IMR-90 (cell line): ENCODE measurements at regions not wholly inside any gene's neighbourhood (a gene's known extent, or its start where the extent isn't known, plus 50 kb on each side); places are given as distances from the start of the nearest gene placed in this dataset.

ENCODE experiments used
- ATAC-seq: fragments of 200-7000 bp; cut with Tn5 transposase; 2 replicates; pipeline ENCODE4 v1.9.1; 2020; ENCODE audit warnings: low read depth, mild to moderate bottlenecking, moderate library complexity
- BruUV-seq: library from RNA; stranded (reverse); fragments of 400-500 nt; replicated peaks from 2 replicates; lab custom pipeline; 2021; lab: Mats Ljungman, UMichigan
- CTCF ChIA-PET: fragments of 300-600 bp; formaldehyde crosslinking; extraction: SDS; loops from one replicate; lab custom pipeline; 2021; ENCODE audit warnings: antibody characterized with exemption; lab: Yijun Ruan, JAX
- POLR2A ChIA-PET: fragments of 300-600 bp; sonication (Branson Sonifier 250); formaldehyde crosslinking; loops from one replicate; lab custom pipeline; 2022; ENCODE audit warnings: antibody characterized with exemption; ENCODE audit not compliant: unreplicated experiment; lab: Charles Lee
- DNase-seq: peaks from one replicate; pipeline ENCODE4 v3.0.0; 2013
- H2AFZ ChIP-seq: replicated peaks from 2 replicates; pipeline ENCODE3; 2013; ENCODE audit warnings: low read length, mild to moderate bottlenecking; ENCODE audit not compliant: poor library complexity
- H2AK5ac ChIP-seq: 2 replicates; pipeline ENCODE4 v1.6.1; 2013; ENCODE audit warnings: low read depth, low read length, inconsistent platforms
- H2AK9ac ChIP-seq: replicated peaks from 2 replicates; pipeline ENCODE3; 2013; ENCODE audit warnings: mild to moderate bottlenecking, low read depth, low read length, moderate library complexity; ENCODE audit not compliant: poor library complexity
- H2BK120ac ChIP-seq: 2 replicates; pipeline ENCODE4 v1.6.1; 2013; ENCODE audit warnings: low read depth, low read length, inconsistent platforms
- H2BK15ac ChIP-seq: 3 replicates; pipeline ENCODE4 v1.6.1; 2013; ENCODE audit warnings: low read depth, low read length, inconsistent platforms
- H2BK20ac ChIP-seq: 2 replicates; pipeline ENCODE4 v1.6.1; 2013; ENCODE audit warnings: low read depth, mild to moderate bottlenecking, inconsistent platforms, low read length, moderate library complexity
- H2BK5ac ChIP-seq: 2 replicates; pipeline ENCODE4 v1.6.1; 2013; ENCODE audit warnings: mild to moderate bottlenecking, low read depth, low read length, inconsistent platforms; ENCODE audit not compliant: poor library complexity, severe bottlenecking
- H3K14ac ChIP-seq: replicated peaks from 2 replicates; pipeline ENCODE4 v1.6.1; 2013; ENCODE audit warnings: low read depth, low read length, inconsistent platforms
- H3K18ac ChIP-seq: 2 replicates; pipeline ENCODE4 v1.6.1; 2013; ENCODE audit warnings: low read depth, low read length, control low read depth
- H3K23ac ChIP-seq: 2 replicates; pipeline ENCODE4 v1.6.1; 2013; ENCODE audit warnings: low read depth, low read length, inconsistent platforms
- H3K27ac ChIP-seq: 2 replicates; pipeline ENCODE4 v1.5.1; 2013; ENCODE audit warnings: mild to moderate bottlenecking, control low read depth, low read length; ENCODE audit not compliant: insufficient read depth
- H3K27me3 ChIP-seq: 2 replicates; pipeline ENCODE4 v1.6.1; 2013; ENCODE audit warnings: low read length; ENCODE audit not compliant: control insufficient read depth, insufficient read depth
- H3K36me3 ChIP-seq: 2 replicates; pipeline ENCODE4 v1.6.1; 2013; ENCODE audit warnings: low read length, mixed read lengths; ENCODE audit not compliant: control insufficient read depth, insufficient read depth
- H3K4ac ChIP-seq: 2 replicates; pipeline ENCODE4 v1.6.1; 2013; ENCODE audit warnings: low read depth, low read length, inconsistent platforms
- H3K4me1 ChIP-seq: 2 replicates; pipeline ENCODE4 v1.6.1; 2013; ENCODE audit warnings: low read length, mixed read lengths; ENCODE audit not compliant: control insufficient read depth, insufficient read depth
- H3K4me2 ChIP-seq: 2 replicates; pipeline ENCODE4 v1.6.1; 2013; ENCODE audit warnings: low read depth, mild to moderate bottlenecking, control low read depth, low read length, moderate library complexity
- H3K4me3 ChIP-seq: 2 replicates; pipeline ENCODE4 v1.5.1; 2013; ENCODE audit warnings: low read depth, mild to moderate bottlenecking, control low read depth, low read length, moderate library complexity; ENCODE audit not compliant: insufficient read depth
- H3K56ac ChIP-seq: 2 replicates; pipeline ENCODE4 v1.6.1; 2013; ENCODE audit warnings: low read length, inconsistent platforms; ENCODE audit not compliant: insufficient read depth; ENCODE audit errors: extremely low read depth
- H3K79me1 ChIP-seq, 2 experiments: 2 replicates each; pipeline ENCODE4 v1.6.1; 2013; ENCODE audit warnings: low read length in 2 of 2, inconsistent platforms in 1 of 2, low read depth in 1 of 2
- H3K9ac ChIP-seq: 2 replicates; pipeline ENCODE4 v1.6.1; 2013; ENCODE audit warnings: low read depth, low read length, control low read depth
- H3K9me1 ChIP-seq: 2 replicates; pipeline ENCODE4 v1.6.1; 2013; ENCODE audit warnings: low read length, inconsistent platforms; ENCODE audit not compliant: insufficient read depth
- H3K9me3 ChIP-seq: 2 replicates; pipeline ENCODE4 v1.6.1; 2013; ENCODE audit warnings: low read length; ENCODE audit not compliant: control insufficient read depth, insufficient read depth
- H4K20me1 ChIP-seq: 2 replicates; pipeline ENCODE4 v1.6.1; 2013; ENCODE audit warnings: low read length, inconsistent platforms; ENCODE audit not compliant: insufficient read depth
- H4K5ac ChIP-seq: 2 replicates; pipeline ENCODE4 v1.6.1; 2013; ENCODE audit warnings: mild to moderate bottlenecking, low read depth, low read length, control low read depth
- H4K8ac ChIP-seq, 2 experiments: 2 replicates each; pipeline ENCODE4 v1.6.1; 2013; ENCODE audit warnings: low read depth in 2 of 2, low read length in 2 of 2, control low read depth in 1 of 2, inconsistent platforms in 1 of 2
- H4K91ac ChIP-seq: 2 replicates; pipeline ENCODE4 v1.6.1; 2013; ENCODE audit warnings: low read depth, low read length, inconsistent platforms; ENCODE audit not compliant: insufficient read depth
- CHD1 ChIP-seq: IDR thresholded peaks from 2 replicates; pipeline ENCODE4 v1.6.1; 2012; ENCODE audit warnings: low read depth, low read length, improper control_type of control experiment
- WGBS, 2 experiments: methylation state at CpG; one replicate each; pipeline versions ENCODE4 v1.1.5 to v1.1.7; 2013; ENCODE audit warnings: missing lambda C conversion rate in 2 of 2; ENCODE audit not compliant: insufficient read length in 1 of 2; ENCODE audit errors: extremely low coverage in 2 of 2; 5-methylcytosine and 5-hydroxymethylcytosine counted together
- dilution Hi-C: fragments of 300-500 bp; cut with HindIII; formaldehyde crosslinking; loops from one replicate; pipeline ENCODE4 v1.14.3; 2018; ENCODE audit warnings: low sequenced_read_pairs; ENCODE audit not compliant: unreplicated experiment
- in situ Hi-C: fragments of 300-500 bp; cut with MboI; formaldehyde crosslinking; loops from 3 replicates; pipeline ENCODE4 v1.14.3; 2019; ENCODE audit warnings: low sequenced_read_pairs, inconsistent platforms, mixed read lengths
- intact Hi-C: fragments of 100-400 bp; cut with micrococcal nuclease; formaldehyde crosslinking; loops from 2 replicates; pipeline ENCODE4 v1.10.0; 2022

DNA sequence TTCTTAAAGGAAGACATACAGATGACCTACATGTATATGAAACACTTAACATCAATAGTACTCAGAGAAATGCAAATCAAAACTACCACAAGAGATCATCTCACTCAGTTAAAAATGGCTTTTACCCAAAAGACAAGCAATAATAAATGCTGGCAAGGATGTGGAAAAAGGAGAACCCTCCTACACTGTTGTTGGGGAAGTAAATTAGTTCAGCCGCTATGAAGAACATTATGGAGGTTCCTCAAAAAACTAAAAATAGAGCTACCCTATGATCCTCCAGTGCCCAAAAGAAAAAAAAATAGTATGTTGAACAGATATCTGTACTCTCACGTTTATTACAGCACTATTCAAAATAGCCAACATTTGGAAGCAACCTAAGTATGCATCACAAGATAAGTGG, 1579.4 kb upstream of the TMEFF2 start:
- Histone ChIP-seq H2BK5ac (no peak overlapping the region), H3K4ac (no peak overlapping the region), H3K18ac (no peak overlapping the region), H3K14ac (no peak overlapping the region), H3K23ac (no peak overlapping the region), H3K9me1 (no peaks in the 10 kb centered on the region), H3K27ac (no peak overlapping the region), H3K79me1 (no peaks in the 10 kb centered on the region), H3K36me3 (no peaks in the 10 kb centered on the region), H4K91ac (no peak overlapping the region), H2AK5ac (no peak overlapping the region), H3K4me2 (no peak overlapping the region), H3K56ac (no peak overlapping the region), H3K9ac (no peak overlapping the region), H2BK20ac (no peak overlapping the region), H2AK9ac (no peak overlapping the region), H3K27me3 (no peaks in the 10 kb centered on the region), H3K4me3 (no peak overlapping the region), H2AFZ (no peak overlapping the region), H2BK120ac (no peak overlapping the region), H3K9me3 (no peaks in the 10 kb centered on the region), H3K4me1 (no peaks in the 10 kb centered on the region), H4K5ac (no peak overlapping the region), H4K8ac (no peak overlapping the region), H2BK15ac (no peak overlapping the region), H4K20me1 (no peaks in the 10 kb centered on the region)
- ATAC-seq (no peak), DNase-seq (no peak)
- BruUV-seq = no TSS peak
- intact Hi-C loops (no loop called here), in situ Hi-C loops (no loop called here), dilution Hi-C loops (no loop called here)
- no CpG with 5 or more reads among the region's 2 CpGs for WGBS, 2 experiments
- no peak for TF ChIP-seq CHD1
- ChIA-PET CTCF (no interaction called here), POLR2A (no interaction called here)
